ENCODE measurements at regions not wholly inside any gene's neighbourhood (a gene's known extent, or its start where the extent isn't known, plus 50 kb on each side); places are given as distances from the start of the nearest gene placed in this dataset.

DNA sequence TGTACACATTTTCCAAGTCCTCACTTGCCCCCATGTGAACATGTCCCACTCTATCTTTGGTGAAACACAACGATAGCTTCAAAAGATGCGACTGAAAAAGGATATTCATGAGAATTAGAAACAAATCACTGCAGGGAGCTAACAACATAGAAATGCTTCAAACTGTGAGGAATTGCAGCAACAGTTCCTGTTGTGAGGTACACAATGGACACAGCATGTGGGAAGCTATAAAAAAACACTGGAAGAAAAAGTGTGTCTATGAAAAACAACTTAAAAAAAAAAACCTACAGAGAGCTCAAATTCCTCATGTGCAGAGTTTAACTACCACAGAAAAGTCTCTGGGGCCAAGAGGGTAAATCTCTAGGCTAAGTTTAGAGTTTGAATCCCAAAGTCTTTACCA lies 51.6 kb upstream of the BLTP1 start:
- no peaks in the 10 kb centered on the region for H3K9me3 ChIP-seq
- H3K27me3 ChIP-seq, result no peaks in the 10 kb centered on the region
- H3K27ac ChIP-seq, result no peak overlapping the region
- 23 to 30% methylated on average over 2 of the region's 2 CpGs for whole genome bisulfite sequencing, 2 donors
- H3K4me1 ChIP-seq, result no peaks in the 10 kb centered on the region
- no peaks in the 10 kb centered on the region for H3K36me3 ChIP-seq
- H3K4me3 ChIP-seq, result no peak overlapping the region
- no peak for DNase-seq
- TF ChIP-seq POLR2A (IDR thresholded peaks at IDR 0.05), result no peak
- TF ChIP-seq, protein P1, sequence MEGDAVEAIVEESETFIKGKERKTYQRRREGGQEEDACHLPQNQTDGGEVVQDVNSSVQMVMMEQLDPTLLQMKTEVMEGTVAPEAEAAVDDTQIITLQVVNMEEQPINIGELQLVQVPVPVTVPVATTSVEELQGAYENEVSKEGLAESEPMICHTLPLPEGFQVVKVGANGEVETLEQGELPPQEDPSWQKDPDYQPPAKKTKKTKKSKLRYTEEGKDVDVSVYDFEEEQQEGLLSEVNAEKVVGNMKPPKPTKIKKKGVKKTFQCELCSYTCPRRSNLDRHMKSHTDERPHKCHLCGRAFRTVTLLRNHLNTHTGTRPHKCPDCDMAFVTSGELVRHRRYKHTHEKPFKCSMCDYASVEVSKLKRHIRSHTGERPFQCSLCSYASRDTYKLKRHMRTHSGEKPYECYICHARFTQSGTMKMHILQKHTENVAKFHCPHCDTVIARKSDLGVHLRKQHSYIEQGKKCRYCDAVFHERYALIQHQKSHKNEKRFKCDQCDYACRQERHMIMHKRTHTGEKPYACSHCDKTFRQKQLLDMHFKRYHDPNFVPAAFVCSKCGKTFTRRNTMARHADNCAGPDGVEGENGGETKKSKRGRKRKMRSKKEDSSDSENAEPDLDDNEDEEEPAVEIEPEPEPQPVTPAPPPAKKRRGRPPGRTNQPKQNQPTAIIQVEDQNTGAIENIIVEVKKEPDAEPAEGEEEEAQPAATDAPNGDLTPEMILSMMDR (IDR thresholded peaks at IDR 0.05), result no peak
- intact Hi-C loops (cut with DNase I), result no loop called here

DNA sequence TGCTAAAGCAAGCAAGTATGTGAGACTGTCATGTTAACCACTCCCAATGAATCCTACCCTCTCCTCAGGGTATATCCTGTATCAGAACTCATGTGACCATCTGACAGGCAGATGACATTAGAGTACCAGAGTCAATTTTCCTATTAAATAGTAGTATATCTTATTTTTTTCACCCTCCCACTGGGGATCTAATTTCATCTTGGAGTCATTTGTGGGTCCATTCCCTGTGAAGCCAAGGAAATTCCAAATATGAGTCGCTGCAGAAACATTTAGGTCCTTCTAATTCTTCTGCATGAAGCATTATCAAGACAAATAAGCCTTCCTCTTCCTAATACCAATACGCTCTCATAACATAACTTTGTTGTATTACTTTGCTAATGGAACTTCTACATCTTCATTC lies 52.2 kb upstream of the BLTP1 start:
- Histone ChIP-seq H3K4me1 (no peaks in the 10 kb centered on the region), H3K36me3 (no peaks in the 10 kb centered on the region), H3K27ac (no peak overlapping the region), H3K27me3 (no peaks in the 10 kb centered on the region), H3K9me3 (no peaks in the 10 kb centered on the region), H3K4me3 (no peak overlapping the region)
- WGBS, 2 donors, result 69 to 78% methylated on average over 2 of the region's 2 CpGs
- no peak for TF ChIP-seq POLR2A (IDR thresholded peaks at IDR 0.05)
- TF ChIP-seq, protein P1 (IDR thresholded peaks at IDR 0.05), result no peak
- no peak for DNase-seq
- intact Hi-C loops (cut with DNase I), result no loop called here

DNA sequence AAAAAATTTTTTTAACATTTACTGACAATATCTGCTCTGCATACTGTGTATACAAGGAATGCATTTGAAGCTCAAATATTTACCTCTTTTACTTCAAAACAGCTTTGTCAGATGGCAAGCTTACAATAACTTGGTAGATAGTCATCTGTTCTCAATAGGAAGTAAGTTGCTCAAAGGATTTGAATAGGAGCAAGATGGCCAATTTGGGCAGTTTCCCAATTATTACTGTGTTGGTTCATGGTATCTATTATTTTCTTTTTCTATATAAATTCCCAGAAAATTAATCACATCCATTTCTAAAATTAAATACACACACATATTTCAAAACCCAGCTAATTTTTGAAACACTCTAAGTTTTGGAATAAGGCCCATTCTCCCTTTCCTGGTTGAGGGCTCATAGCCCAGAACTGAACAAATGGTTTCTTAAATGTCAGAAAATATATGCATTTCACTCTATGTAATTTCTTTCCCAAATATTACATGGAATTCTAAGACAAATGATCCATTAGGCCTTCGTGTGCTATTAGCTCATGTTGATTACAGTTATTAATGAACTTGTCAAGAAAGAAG lies 60.2 kb upstream of the BLTP1 start:
- no peaks in the 10 kb centered on the region for H3K9me3 ChIP-seq
- no peaks in the 10 kb centered on the region for H3K4me1 ChIP-seq
- no peaks in the 10 kb centered on the region for H3K36me3 ChIP-seq
- TF ChIP-seq, protein P1 (IDR thresholded peaks at IDR 0.05), result no peak
- TF ChIP-seq POLR2A (IDR thresholded peaks at IDR 0.05), result no peak
- H3K4me3 ChIP-seq, result no peak overlapping the region
- no peaks in the 10 kb centered on the region for H3K27me3 ChIP-seq
- no peak for DNase-seq
- 19 to 27% methylated on average over 1 of the region's 1 CpG for WGBS, 2 donors
- no peak overlapping the region for H3K27ac ChIP-seq
- intact Hi-C loops (cut with DNase I), result no loop called here

DNA sequence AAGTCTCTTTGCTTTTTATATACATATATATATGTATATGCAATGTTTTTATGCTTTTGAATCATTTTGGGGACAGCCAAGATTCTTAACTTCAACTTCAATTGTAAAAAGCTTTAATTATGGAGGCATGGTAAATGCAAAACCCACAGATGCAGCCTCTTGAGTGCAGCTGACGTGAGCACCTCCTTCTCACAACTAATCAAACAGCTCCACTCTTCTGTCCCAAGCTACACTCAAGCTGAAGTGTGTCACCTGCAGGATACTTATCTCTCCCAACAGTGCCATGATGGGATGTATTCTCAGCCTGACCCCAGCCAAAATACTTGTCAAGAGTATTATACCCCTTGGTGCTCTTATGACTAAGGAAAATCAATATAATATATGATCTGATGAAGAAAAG lies 60.7 kb upstream of the BLTP1 start:
- no peak for DNase-seq
- intact Hi-C loops (cut with DNase I), result no loop called here
- Histone ChIP-seq H3K27me3 (no peaks in the 10 kb centered on the region), H3K4me1 (no peaks in the 10 kb centered on the region), H3K36me3 (no peaks in the 10 kb centered on the region), H3K9me3 (no peaks in the 10 kb centered on the region), H3K27ac (no peak overlapping the region), H3K4me3 (no peak overlapping the region)
- 73 to 85% methylated on average over 1 of the region's 1 CpG for WGBS, 2 donors
- TF ChIP-seq, protein P1 (IDR thresholded peaks at IDR 0.05), result no peak
- TF ChIP-seq POLR2A (IDR thresholded peaks at IDR 0.05), result no peak

DNA sequence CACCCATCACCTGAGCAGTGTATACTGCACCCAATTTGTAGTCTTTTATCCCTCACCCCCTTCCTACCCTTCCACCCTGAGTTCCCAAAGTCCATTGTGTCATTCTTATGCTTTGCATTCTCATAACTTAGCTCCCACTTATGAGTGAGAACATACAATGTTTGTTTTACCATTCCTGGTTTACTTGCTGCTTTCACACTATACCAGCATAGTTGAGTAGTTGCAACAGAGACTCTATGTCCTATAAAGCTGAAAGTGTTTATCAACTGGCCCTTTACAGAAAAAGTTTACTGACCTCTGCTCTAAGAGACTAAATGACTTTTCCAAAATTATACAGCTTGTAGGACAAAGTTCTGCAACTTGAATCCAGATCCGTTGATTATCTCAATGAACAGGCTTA lies 61.1 kb upstream of the BLTP1 start:
- no peaks in the 10 kb centered on the region for H3K4me1 ChIP-seq
- no peaks in the 10 kb centered on the region for H3K27me3 ChIP-seq
- H3K27ac ChIP-seq, result no peak overlapping the region
- H3K36me3 ChIP-seq, result no peaks in the 10 kb centered on the region
- DNase-seq, result no peak
- WGBS, 2 donors, result 75 to 79% methylated on average over 1 of the region's 1 CpG
- TF ChIP-seq, protein P1 (IDR thresholded peaks at IDR 0.05), result no peak
- TF ChIP-seq POLR2A (IDR thresholded peaks at IDR 0.05), result no peak
- intact Hi-C loops (cut with DNase I), result no loop called here
- no peaks in the 10 kb centered on the region for H3K9me3 ChIP-seq
- H3K4me3 ChIP-seq, result no peak overlapping the region

Data from esophagus squamous epithelium (tissue), 5 donors.